ENCODE measurements at regions not wholly inside any gene's neighbourhood (a gene's known extent, or its start where the extent isn't known, plus 50 kb on each side); places are given as distances from the start of the nearest gene placed in this dataset.

- no peak for TF ChIP-seq EZH2 (IDR thresholded peaks at IDR 0.05; ENCODE audit: low read length, missing control alignments)
- TF ChIP-seq, protein P1, sequence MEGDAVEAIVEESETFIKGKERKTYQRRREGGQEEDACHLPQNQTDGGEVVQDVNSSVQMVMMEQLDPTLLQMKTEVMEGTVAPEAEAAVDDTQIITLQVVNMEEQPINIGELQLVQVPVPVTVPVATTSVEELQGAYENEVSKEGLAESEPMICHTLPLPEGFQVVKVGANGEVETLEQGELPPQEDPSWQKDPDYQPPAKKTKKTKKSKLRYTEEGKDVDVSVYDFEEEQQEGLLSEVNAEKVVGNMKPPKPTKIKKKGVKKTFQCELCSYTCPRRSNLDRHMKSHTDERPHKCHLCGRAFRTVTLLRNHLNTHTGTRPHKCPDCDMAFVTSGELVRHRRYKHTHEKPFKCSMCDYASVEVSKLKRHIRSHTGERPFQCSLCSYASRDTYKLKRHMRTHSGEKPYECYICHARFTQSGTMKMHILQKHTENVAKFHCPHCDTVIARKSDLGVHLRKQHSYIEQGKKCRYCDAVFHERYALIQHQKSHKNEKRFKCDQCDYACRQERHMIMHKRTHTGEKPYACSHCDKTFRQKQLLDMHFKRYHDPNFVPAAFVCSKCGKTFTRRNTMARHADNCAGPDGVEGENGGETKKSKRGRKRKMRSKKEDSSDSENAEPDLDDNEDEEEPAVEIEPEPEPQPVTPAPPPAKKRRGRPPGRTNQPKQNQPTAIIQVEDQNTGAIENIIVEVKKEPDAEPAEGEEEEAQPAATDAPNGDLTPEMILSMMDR (conservative IDR thresholded peaks at IDR 0.05 in 1 of 2, IDR thresholded peaks at IDR 0.05 in 1 of 2; ENCODE audit: low read depth in 1 of 2, low read length in 2 of 2), result no peak
Measured at GRCh38 chr2:204472375-204472774, 72.9 kb upstream of the PARD3B start.
